Sigmoid colon (tissue), 4 donors: ENCODE measurements at regions not wholly inside any gene's neighbourhood (a gene's known extent, or its start where the extent isn't known, plus 50 kb on each side); places are given as distances from the start of the nearest gene placed in this dataset.

ENCODE experiments used
- EP300 ChIP-seq, 4 donors: sonication (generic); formaldehyde crosslinking; IDR thresholded peaks; one replicate each; pipeline ENCODE4 v1.6.1; 2017; ENCODE audit warnings: antibody characterized with exemption in 4 of 4
- POLR2A ChIP-seq, 2 donors: fragments of 450-650 bp; IDR thresholded peaks; one replicate each; pipeline ENCODE4 v1.6.1; 2016; ENCODE audit warnings: antibody characterized with exemption in 2 of 2, mild to moderate bottlenecking in 2 of 2, moderate library complexity in 2 of 2
- POLR2AphosphoS5 ChIP-seq, 4 donors: sonication (generic); formaldehyde crosslinking; IDR thresholded peaks; one replicate each; pipeline ENCODE4 v1.6.1; 2017; ENCODE audit warnings: antibody characterized with exemption in 4 of 4
- TF ChIP-seq, protein P1 (sequence below), 4 experiments: fragments of 450-650 bp in 3 of 4; fragments of 200-600 bp in 1 of 4; IDR thresholded peaks; one replicate each; pipeline ENCODE4 v1.5.1; 2016 to 2019; ENCODE audit warnings: antibody characterized with exemption in 4 of 4, mild to moderate bottlenecking in 3 of 4, moderate library complexity in 2 of 4

DNA sequence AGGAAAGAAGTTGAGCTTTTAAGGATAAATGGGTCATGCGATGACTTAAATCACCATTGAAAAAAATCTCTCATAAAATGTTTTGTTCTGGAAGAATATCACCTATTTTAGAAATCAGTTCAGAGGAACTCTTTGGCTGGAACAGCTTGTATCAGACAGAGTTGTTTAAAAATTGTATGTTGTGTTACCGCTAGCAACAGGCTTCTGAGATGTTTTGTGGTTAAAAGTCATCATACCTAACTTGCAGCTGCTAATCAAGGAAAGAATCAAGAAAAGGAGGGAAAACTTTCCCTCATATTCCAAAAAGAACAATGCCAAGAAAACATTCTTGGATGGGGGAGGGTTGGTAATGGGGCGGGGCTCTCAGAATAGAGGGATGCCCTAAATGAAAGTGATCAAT, 220.7 kb upstream of the CITED2 start:
- TF ChIP-seq, protein P1, sequence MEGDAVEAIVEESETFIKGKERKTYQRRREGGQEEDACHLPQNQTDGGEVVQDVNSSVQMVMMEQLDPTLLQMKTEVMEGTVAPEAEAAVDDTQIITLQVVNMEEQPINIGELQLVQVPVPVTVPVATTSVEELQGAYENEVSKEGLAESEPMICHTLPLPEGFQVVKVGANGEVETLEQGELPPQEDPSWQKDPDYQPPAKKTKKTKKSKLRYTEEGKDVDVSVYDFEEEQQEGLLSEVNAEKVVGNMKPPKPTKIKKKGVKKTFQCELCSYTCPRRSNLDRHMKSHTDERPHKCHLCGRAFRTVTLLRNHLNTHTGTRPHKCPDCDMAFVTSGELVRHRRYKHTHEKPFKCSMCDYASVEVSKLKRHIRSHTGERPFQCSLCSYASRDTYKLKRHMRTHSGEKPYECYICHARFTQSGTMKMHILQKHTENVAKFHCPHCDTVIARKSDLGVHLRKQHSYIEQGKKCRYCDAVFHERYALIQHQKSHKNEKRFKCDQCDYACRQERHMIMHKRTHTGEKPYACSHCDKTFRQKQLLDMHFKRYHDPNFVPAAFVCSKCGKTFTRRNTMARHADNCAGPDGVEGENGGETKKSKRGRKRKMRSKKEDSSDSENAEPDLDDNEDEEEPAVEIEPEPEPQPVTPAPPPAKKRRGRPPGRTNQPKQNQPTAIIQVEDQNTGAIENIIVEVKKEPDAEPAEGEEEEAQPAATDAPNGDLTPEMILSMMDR (IDR thresholded peaks at IDR 0.05): no peak
- no peak for TF ChIP-seq POLR2A (IDR thresholded peaks at IDR 0.05)
- TF ChIP-seq POLR2AphosphoS5 (IDR thresholded peaks at IDR 0.05): peak in 2 of 4 donors; percentile 7 to 36
- TF ChIP-seq EP300 (IDR thresholded peaks at IDR 0.05): peak in 1 of 4 donors; percentile 86
